GM23248 (cell line): ENCODE measurements at regions not wholly inside any gene's neighbourhood (a gene's known extent, or its start where the extent isn't known, plus 50 kb on each side); places are given as distances from the start of the nearest gene placed in this dataset.

Source experiments
- EZH2 ChIP-seq: fragments of 200-600 bp; sonication (generic); IDR thresholded peaks from 2 replicates; pipeline ENCODE4 v1.6.1; 2018; ENCODE audit warnings: antibody characterized with exemption, mild to moderate bottlenecking; ENCODE audit not compliant: insufficient read depth, poor library complexity, severe bottlenecking
- EZH2phosphoT487 ChIP-seq: fragments of 200-600 bp; sonication (generic); IDR thresholded peaks from 2 replicates; pipeline ENCODE4 v1.6.1; 2018; ENCODE audit warnings: antibody characterized with exemption, moderate library complexity, mild to moderate bottlenecking, low read depth; ENCODE audit not compliant: insufficient read depth

- TF ChIP-seq EZH2 = no peak
- no peak for TF ChIP-seq EZH2phosphoT487
These were observed 1530.6 kb upstream of the SLC39A10 start for GRCh38 chr2:194126418-194126817.
